SH-SY5Y (cell line): ENCODE measurements at regions not wholly inside any gene's neighbourhood (a gene's known extent, or its start where the extent isn't known, plus 50 kb on each side); places are given as distances from the start of the nearest gene placed in this dataset.

Experiments used
- GATA2 ChIP-seq: IDR thresholded peaks from 2 replicates; pipeline ENCODE4 v1.6.1; 2011; ENCODE audit warnings: mild to moderate bottlenecking, low read depth, low read length
- GATA3 ChIP-seq: IDR thresholded peaks from 2 replicates; pipeline ENCODE4 v1.6.1; 2011; ENCODE audit warnings: low read depth, mild to moderate bottlenecking, low read length, moderate library complexity

DNA sequence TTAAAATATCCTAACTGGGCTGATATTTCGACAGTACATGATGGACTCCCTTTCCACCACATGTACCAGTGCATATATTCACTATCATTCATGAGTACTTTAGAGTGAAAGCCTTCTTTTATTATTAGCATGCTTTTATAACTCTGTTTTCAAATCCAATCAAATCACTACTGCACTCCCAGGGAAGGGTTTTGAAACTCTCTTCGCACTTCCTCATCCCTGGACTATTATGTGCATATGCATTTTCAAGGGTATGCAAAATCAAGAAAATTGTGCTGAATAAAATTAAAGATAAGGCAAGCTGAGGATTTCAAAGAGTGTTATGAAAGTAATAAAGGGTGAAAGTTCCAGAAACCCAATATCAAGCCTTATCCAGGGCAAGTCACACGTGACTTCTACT lies 411.4 kb upstream of the PDZRN3 start:
- TF ChIP-seq GATA3 (no peak), GATA2 (no peak)
